ENCODE measurements at regions not wholly inside any gene's neighbourhood (a gene's known extent, or its start where the extent isn't known, plus 50 kb on each side); places are given as distances from the start of the nearest gene placed in this dataset.

DNA sequence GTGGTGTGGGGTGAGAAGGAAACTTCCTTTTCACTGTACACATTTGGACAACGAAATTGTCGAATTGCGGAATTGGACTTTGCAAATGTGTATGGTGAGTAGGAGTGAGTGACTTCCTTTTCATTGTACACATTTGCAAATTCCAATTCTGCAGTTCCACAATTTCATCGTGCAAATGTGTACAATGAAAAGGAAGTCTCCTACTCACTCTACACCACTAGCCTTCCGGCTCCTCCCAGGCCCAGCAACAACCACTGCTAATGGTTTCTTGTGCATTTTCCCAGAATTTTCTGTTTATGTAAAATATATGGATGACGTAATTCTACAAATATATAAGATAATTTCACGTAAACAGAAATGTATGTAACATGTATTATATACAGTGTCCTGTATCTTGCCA, 118.5 kb downstream of the ARL4A start:
- TF ChIP-seq SUZ12 (IDR thresholded peaks at IDR 0.05) (no peak), ZNF384 (IDR thresholded peaks at IDR 0.05) (no peak), SP1 (IDR thresholded peaks at IDR 0.05) (no peak)

Data from HEK293T (cell line).